ENCODE measurements at regions not wholly inside any gene's neighbourhood (a gene's known extent, or its start where the extent isn't known, plus 50 kb on each side); places are given as distances from the start of the nearest gene placed in this dataset.
"Not testable (repeated sequence)": the region's sequence is repeated elsewhere in the genome, so short reads cannot be mapped to it uniquely, and the experiment has no call there.

- no peaks in the 10 kb centered on the region for H3F3A ChIP-seq (ENCODE audit: control insufficient read depth, insufficient read depth)
- H3K4me1 ChIP-seq (ENCODE audit: control insufficient read depth, low read length), result no peaks in the 10 kb centered on the region
- H3K4me3 ChIP-seq (ENCODE audit: low read length), result no peak overlapping the region
- H3K27ac ChIP-seq (ENCODE audit: low read depth, low read length), result no peak overlapping the region
- TF ChIP-seq EZH2phosphoT487 (IDR thresholded peaks at IDR 0.05; ENCODE audit: borderline replicate concordance, low read length) (no peak), CTCF (IDR thresholded peaks at IDR 0.05; ENCODE audit: low read depth, low read length, poor library complexity, severe bottlenecking) (no peak)
- no peak overlapping the region for H3K4me2 ChIP-seq (ENCODE audit: low read length)
- H3K27me3 ChIP-seq (ENCODE audit: control insufficient read depth, low read length), result 0 out of 2 replicates have a peak, but pooled peaks cover 2% of the 10 kb centered on the region
- no peaks in the 10 kb centered on the region for H3K36me3 ChIP-seq (ENCODE audit: control insufficient read depth, low read length)
- H3K9me2 ChIP-seq (replicated peaks; ENCODE audit: control insufficient read depth, low read length), result no peaks in the 10 kb centered on the region
- no peaks in the 10 kb centered on the region for H3K79me2 ChIP-seq (ENCODE audit: control insufficient read depth, low read length)
- no peaks in the 10 kb centered on the region for H4K20me1 ChIP-seq (ENCODE audit: control insufficient read depth, insufficient read depth, low read depth, low read length)
- no peaks in the 10 kb centered on the region; the same call in 1 of the 2 replicates for H3K9me3 ChIP-seq (ENCODE audit: control insufficient read depth, insufficient read depth, low read length)
Measured at GRCh38 chr6:18543051-18543450, 155.9 kb downstream of the RNF144B start.

DNA sequence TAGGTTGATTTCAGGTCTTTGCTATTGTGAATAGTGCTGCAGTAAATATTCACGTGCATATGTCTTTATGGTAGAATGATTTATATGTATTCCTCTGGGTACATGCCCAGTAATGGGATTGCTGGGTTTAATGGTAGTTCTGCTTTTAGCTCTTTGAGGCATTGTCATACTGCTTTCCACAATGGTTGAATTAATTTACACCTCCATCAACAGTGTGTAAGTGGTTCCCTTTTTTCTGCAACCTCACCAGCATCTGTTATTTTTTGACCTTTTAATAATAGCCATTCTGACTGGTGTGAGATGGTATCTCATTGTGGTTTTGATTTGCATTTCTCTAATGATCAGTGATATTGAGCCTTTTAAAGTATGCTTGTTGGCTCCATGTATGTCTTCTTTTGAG lies 158.0 kb downstream of the RNF144B start:
- H3K36me3 ChIP-seq (ENCODE audit: control insufficient read depth, low read length); H3K27ac ChIP-seq (ENCODE audit: low read depth, low read length); H3K79me2 ChIP-seq (ENCODE audit: control insufficient read depth, low read length); H3K27me3 ChIP-seq (ENCODE audit: control insufficient read depth, low read length); H3K4me2 ChIP-seq (ENCODE audit: low read length); H3K4me1 ChIP-seq (ENCODE audit: control insufficient read depth, low read length); H3K9me2 ChIP-seq (replicated peaks; ENCODE audit: control insufficient read depth, low read length); H3K9me3 ChIP-seq (ENCODE audit: control insufficient read depth, insufficient read depth, low read length); H3K4me3 ChIP-seq (ENCODE audit: low read length); H4K20me1 ChIP-seq (ENCODE audit: control insufficient read depth, insufficient read depth, low read depth, low read length); H3F3A ChIP-seq (ENCODE audit: control insufficient read depth, insufficient read depth): not testable (repeated sequence)

DNA sequence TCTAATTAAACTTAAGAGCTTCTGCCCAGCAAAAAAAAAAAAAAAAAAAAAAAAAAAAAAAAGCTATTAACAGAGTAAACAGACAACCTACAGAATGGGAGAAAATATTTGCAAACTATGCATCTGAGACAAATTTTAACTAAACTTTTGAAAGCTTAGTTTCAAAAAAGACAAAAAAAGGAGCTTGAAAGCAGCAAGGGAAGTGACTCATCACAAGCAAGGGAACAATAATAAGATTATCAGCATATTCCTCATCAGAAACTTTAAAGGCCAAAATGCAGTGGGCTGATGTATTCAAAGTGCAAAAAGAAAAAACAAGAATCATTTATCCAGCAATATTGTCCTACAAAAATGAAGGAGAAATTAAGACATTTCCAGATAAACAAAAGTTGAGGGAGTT lies 158.6 kb downstream of the RNF144B start:
- Histone ChIP-seq H3K27ac (ENCODE audit: low read depth, low read length) (no peak overlapping the region), H3K27me3 (ENCODE audit: control insufficient read depth, low read length) (no peaks in the 10 kb centered on the region), H3K9me3 (ENCODE audit: control insufficient read depth, insufficient read depth, low read length) (no peaks in the 10 kb centered on the region; the same call in 1 of the 2 replicates), H3K4me2 (ENCODE audit: low read length) (no peak overlapping the region), H3K36me3 (ENCODE audit: control insufficient read depth, low read length) (no peaks in the 10 kb centered on the region), H3K4me1 (ENCODE audit: control insufficient read depth, low read length) (no peaks in the 10 kb centered on the region), H3K4me3 (ENCODE audit: low read length) (no peak overlapping the region), H3F3A (ENCODE audit: control insufficient read depth, insufficient read depth) (no peaks in the 10 kb centered on the region), H4K20me1 (ENCODE audit: control insufficient read depth, insufficient read depth, low read depth, low read length) (no peaks in the 10 kb centered on the region), H3K9me2 (replicated peaks; ENCODE audit: control insufficient read depth, low read length) (no peaks in the 10 kb centered on the region), H3K79me2 (ENCODE audit: control insufficient read depth, low read length) (no peaks in the 10 kb centered on the region)
- TF ChIP-seq EZH2phosphoT487 (IDR thresholded peaks at IDR 0.05; ENCODE audit: borderline replicate concordance, low read length) (no peak), CTCF (IDR thresholded peaks at IDR 0.05; ENCODE audit: low read depth, low read length, poor library complexity, severe bottlenecking) (no peak)

- H3K27ac ChIP-seq (ENCODE audit: low read depth, low read length), result no peak overlapping the region
- no peaks in the 10 kb centered on the region for H3K4me1 ChIP-seq (ENCODE audit: control insufficient read depth, low read length)
- H3F3A ChIP-seq (ENCODE audit: control insufficient read depth, insufficient read depth), result no peaks in the 10 kb centered on the region
- no peak overlapping the region for H3K4me2 ChIP-seq (ENCODE audit: low read length)
- TF ChIP-seq CTCF (IDR thresholded peaks at IDR 0.05; ENCODE audit: low read depth, low read length, poor library complexity, severe bottlenecking), result no peak
- TF ChIP-seq EZH2phosphoT487 (IDR thresholded peaks at IDR 0.05; ENCODE audit: borderline replicate concordance, low read length), result no peak
- no peak overlapping the region for H3K4me3 ChIP-seq (ENCODE audit: low read length)
- H3K9me2 ChIP-seq (replicated peaks; ENCODE audit: control insufficient read depth, low read length), result no peaks in the 10 kb centered on the region
- H4K20me1 ChIP-seq (ENCODE audit: control insufficient read depth, insufficient read depth, low read depth, low read length), result no peaks in the 10 kb centered on the region
- H3K79me2 ChIP-seq (ENCODE audit: control insufficient read depth, low read length), result no peaks in the 10 kb centered on the region
- no peaks in the 10 kb centered on the region; the same call in 1 of the 2 replicates for H3K9me3 ChIP-seq (ENCODE audit: control insufficient read depth, insufficient read depth, low read length)
- H3K27me3 ChIP-seq (ENCODE audit: control insufficient read depth, low read length), result peaks cover 8% of the 10 kb centered on the region; the same call in 1 of the 2 replicates
- no peaks in the 10 kb centered on the region for H3K36me3 ChIP-seq (ENCODE audit: control insufficient read depth, low read length)
Measured at GRCh38 chr6:18550119-18550518, 163.0 kb downstream of the RNF144B start.
